ENCODE measurements at regions not wholly inside any gene's neighbourhood (a gene's known extent, or its start where the extent isn't known, plus 50 kb on each side); places are given as distances from the start of the nearest gene placed in this dataset.

GRCh38 chr2:128450211-128451024 is 131.8 kb upstream of the HS6ST1 start:
- no peak for DNase-seq (ENCODE audit: low spot score)

DNA sequence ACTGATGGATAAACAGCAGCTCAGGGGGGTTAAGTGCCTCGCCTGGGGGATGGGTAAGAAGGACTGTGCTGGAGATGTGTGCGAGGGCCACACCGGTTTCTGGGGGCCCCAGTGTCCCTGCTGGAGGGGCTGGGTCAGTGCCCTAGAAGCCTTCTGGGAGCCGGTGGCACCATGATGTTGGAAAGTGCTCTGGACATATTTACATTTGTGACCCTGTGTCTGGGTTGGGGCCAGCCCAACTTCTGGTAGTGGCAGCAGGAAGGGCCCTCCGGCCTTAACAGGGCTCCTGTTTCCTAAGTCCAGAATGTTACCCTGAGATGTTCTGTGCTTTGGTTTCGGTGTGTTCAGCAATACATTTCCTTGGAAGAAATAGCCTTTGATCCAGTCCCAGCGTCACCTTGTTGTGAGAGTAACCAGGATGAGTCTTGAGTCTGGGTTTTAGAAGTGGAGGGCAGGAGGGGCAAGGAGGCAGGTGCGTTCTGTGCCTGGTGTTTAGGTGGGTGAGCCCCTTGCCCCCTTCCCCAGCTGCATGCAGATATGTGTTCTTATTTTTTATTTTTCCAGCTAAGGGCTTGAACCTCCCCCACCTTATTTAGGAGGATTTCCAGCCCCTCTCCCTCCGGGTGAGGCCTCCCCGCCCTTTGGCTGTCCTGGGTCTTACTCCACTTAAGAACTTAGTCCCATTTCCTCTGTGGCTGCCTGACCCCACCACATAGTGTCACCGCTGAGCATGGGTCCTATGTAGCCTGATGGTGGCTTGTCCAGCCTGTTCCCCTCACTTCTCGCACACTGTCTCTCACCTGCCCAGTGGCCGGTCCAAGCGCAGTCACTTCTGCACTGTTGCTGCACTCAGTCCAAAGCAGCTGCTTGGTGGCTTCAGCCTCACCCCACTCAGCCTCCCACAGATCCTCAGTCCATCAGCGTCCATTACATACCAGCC is 132.7 kb upstream of the HS6ST1 start:
- no peak for DNase-seq (ENCODE audit: low spot score)

DNA sequence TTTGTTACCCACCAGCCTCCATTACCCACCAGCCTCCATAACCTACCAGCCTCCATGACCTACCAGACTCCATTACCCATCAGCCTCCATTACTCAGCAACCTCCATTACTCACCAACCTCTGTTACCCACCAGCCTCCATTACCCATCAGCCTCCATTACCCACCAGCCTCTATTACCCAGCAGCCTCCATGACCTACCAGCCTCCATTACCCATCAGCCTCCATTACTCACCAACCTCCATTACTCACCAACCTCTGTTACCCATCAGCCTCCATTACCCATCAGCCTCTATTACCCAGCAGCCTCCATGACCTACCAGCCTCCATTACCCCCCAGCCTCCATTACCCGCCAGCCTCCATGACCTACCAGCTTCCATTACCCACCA is 133.3 kb upstream of the HS6ST1 start:
- no peak for DNase-seq (ENCODE audit: low spot score)

DNA sequence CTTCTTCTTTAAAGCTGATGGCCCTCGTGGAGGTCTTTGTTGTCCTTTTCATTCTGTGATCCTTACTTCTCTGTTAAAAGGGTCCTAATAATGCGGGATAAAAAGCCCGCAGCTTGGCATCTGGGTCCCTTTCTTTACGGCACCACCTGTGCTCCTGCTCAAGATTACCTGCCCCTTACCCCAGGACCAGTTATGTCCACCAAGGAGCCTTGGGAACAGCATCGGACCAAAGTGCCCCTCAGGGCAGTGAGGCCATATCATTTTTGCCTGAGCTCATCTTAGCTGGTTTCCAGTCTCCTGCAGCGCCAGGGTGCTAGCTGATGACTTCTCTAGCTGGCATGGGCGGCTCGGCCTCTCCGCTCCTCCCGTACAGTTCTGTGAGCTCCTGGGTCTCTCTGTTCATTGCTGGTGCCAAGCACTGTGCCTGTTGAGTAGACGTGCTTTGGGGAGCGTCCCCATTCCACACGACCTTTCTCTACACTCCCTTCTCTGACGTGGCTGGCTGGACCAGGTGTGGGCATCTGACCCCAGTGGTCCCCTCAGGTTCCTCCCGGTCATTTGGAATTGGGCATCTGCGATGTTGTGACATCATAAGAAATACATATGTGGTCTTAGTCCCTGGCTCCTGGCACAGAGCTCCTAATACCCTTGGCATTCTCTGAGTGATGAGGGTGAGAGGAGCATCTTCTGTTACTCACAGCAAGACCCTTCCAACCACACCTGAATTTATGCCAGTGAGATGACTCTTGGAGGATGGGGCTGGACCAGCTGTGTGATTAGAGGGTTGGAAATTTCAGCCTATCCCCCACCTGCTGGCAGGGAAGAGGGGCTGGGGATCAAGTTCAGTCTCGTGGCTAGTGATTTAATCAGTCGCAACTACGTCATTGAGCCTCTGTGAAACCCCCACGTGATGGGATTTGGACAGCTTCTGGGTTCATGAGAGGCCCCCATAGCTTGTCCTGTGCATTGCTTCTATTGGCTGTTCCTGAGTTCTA is 134.2 kb upstream of the HS6ST1 start:
- DNase-seq (ENCODE audit: low spot score), result no peak

- no peak for DNase-seq (ENCODE audit: low spot score)
Measured at GRCh38 chr2:128454980-128455720, 136.5 kb upstream of the HS6ST1 start.

DNA sequence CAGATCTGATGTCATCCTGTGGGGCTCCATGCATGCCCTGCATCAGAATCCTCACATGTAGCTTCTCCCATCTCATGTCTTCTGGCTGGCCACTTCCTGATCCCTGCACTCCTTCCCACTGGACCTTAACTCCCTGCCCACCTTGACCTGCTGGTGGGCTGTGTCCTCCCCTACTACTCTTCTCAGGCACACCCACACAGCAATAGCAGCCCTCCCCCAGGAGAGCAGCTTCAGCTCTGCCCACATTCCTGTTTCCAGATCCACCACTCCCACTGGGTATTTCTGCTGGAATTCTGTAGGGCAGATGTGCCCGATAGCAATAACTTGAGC is 137.0 kb upstream of the HS6ST1 start:
- DNase-seq (ENCODE audit: low spot score), result no peak

DNA sequence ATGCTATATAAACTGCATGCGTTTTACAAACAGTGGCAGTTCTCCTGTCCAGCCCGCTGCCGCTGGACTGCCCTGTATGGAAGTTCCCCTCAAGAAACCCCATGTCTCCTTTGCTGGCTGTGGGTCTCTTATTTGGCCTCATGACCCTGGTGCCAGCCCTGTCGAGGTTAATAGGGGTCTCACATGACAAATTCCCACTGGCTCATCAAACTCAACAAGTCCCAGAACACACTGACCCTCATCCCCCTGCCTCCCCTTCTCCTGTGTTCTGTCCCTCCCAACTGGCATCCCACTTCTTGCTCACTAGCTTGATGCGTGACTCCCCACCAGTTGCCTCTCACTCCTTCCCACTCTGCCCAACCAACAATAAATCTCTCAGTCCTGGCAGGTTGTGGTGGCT is 137.6 kb upstream of the HS6ST1 start:
- DNase-seq (ENCODE audit: low spot score), result no peak

DNA sequence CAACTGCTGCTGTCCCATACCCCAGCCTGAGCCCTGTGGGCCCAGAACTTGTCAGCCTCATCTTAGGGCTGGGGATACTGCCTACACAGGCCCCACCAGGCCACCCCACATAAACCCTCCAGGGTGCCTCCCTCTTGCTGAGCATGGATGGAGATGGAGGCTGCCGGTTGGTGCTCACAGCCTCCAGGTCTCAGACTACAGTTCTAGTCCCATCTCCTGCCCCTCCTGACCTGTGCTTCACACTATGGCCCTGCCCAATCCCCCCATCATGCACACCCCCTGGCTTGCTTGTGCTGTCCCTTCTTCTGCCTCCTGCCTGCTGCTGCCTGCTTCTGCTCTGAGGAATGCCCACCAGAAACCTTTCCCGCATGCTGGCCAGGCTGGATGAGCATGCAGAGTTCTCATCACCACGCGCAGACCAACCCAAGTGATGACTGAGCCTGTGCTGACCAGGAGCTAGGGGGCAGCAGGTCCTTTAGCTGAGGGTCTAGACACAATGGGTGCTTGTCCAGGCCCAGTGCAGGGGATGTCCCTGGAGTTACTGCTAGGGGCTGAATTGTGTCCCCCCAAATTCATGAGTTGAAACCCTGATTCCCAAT is 138.4 kb upstream of the HS6ST1 start:
- DNase-seq (ENCODE audit: low spot score), result no peak

- no peak for DNase-seq (ENCODE audit: low spot score)
Measured at GRCh38 chr2:128457716-128458115, 139.0 kb upstream of the HS6ST1 start.

DNA sequence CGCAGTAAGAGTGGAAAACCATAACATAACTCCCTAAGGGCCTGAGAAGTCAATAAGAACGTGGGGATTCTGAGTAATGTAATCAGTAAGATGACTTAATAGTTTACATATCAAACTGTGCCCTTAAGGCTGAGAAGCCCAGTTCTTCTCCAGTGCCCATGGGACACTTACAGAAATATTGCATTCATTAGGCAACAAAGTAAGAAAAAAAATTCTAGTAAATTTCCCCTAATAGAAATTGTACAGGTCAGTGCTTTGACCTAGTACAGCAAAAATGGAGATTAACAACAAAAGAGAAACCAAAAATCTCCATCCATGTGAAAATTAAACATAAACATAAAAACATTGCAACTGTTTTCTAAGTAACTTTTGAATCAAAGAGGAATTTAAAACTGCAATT is 139.8 kb upstream of the HS6ST1 start:
- DNase-seq (ENCODE audit: low spot score), result no peak

DNA sequence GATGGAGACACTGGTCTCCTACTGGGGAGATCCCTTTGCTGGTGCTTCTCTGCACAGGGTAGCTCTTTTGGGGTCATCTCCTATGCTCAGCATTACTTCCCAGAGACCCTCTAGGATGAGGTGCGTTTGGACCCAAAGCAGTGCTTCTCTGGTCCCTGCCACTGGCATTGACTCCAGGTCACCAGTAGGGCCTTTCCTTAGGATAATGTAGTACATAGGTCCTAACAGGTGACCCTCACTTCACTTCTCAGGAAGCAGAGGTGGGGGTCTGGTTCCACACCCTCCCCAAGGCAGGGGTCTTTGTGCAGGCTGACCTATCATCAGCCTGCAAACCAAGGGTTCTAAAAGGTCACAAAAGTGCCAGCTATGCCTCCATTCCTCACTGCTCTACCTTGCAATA is 145.8 kb upstream of the HS6ST1 start:
- DNase-seq (ENCODE audit: low spot score), result no peak

DNA sequence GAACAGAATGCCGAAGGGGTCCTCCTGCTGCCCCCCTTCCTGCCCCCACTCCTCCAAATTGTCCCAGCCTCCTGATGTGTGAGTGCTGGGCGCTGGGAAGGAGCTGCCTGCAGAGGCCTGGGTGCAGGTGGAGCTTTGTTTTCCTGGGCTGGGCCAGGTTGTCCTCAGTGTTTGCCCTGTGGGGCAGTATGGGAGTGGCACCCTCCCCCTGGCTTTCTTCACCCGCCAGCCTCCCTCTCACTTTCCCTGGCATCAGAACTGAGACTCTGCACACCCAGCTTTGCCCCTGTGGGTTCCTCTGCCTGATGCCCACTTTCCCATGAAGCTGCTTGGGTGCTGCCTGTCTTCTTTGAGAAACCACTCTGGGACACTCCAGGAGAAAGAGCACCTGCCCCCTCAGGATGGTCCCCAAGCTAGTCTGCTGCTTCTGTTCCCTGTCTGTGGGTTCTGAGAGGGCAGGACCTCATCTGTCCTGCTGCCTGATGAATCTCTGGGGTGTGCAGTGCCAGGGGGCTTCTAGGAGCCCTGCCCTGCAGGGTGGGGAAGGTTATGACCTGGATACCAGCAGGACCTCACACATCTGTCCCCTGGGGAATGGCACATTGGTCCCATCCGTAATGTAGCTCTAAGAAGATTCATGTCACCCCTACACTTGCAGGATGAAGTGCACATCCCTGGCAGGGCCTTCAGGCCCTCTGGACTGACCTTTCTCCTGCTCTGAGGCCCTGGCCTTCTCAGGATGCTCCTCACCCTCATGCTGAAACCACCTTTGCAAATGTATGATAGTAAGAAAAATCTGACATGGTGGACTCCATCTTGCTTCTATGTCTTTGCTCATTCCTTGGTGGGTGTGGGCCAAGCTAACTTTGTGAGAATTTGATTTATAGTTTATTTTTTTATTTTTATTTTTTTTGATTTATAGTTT is 146.8 kb upstream of the HS6ST1 start:
- no peak for DNase-seq (ENCODE audit: low spot score)

DNA sequence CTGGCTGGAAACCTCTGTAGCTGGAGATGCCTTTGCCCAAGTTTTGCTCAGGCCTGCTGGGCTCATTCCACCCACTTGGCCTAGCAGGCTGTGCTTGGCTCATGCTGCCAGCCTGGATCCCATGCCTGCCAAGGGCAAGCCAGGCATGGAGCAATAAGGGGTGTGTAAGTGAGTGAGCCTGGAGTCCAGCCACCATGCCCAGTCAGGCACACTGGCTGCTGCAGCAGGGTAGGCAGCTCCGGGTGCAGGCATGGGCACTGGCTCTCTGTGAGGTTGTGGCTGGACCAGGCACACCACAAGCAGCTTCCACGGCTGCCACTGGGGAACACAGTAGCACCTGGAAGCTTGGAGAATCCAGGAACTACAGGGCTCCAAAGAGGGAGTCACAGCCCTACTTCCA is 147.7 kb upstream of the HS6ST1 start:
- DNase-seq (ENCODE audit: low spot score), result no peak

GRCh38 chr2:128466776-128467175 is 148.1 kb upstream of the HS6ST1 start:
- no peak for DNase-seq (ENCODE audit: low spot score)

DNA sequence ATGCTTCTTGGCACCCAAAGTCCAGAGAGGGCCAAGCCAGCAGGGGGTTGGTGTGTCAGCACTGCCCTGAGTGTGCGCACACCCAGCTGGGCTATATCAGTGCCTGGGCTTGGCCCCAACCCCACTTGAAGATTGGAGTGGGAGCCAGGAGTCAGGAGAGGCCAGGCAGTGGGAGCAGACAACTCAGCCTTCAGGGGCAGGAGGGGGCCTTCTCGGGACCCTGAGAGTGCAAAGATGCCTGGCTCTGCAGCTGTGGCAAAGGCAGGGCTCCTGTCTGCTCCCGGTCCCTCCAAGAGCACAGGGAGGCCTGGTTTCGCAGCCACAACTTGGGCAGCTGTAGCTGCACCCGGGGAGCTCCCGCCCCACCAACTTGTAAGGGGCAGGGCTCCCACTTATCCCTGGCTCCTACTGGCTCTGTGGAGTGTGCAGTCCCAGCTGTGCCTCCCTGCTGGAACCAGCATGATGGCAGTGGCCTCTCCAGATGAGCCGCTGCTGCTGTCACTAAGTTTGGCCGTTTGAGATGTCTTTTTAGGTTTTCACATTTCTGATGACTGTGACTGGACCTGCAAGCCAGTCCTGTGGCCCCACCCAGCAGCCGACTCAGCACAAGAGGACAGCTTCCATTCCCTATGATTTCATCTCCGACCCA is 148.8 kb upstream of the HS6ST1 start:
- no peak for DNase-seq (ENCODE audit: low spot score)

- no peak for DNase-seq (ENCODE audit: low spot score)
Measured at GRCh38 chr2:128468186-128468920, 149.7 kb upstream of the HS6ST1 start.

GRCh38 chr2:128469203-128469602 is 150.5 kb upstream of the HS6ST1 start:
- DNase-seq (ENCODE audit: low spot score), result no peak

DNA sequence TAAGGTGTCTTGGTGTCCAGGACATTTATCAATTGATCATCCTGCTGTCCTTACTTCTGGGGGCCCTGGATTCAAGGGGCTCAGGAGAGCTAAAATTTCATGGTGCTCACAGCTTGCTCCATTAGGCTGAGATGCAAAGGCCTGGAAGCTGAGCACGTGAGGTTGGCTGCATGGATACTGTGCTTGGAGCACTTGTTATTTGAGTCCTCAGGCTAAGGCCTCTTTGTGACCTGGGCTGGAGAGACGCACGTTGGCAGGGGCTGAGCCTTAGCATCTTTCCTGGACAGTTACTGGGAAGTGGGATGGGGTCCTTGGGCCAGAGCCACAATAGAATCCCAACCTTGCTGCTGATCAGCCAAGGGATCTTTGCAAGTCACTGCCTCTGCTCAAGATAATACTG is 151.2 kb upstream of the HS6ST1 start:
- DNase-seq (ENCODE audit: low spot score), result no peak

DNA sequence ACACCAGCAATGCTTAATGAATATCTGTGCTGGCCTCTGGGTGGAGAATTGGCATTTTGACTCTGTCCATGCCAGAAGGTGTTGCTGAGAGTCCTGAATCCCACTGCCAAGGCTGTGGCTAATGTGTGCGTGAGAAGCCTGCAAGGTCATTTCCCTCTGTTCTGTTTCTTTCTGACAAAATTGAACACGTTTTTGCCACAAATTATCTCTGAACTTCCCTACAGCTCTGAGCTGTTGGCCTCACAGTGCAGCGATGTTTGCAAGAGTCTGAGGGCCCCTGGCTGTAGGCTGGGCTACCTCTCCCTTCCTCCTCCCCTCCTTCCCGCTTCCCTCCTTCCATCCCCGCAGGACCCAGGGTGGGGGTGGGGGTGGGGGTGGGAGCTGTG is 154.1 kb upstream of the HS6ST1 start:
- no peak for DNase-seq (ENCODE audit: low spot score)
